Adrenal gland (tissue), 5 donors: ENCODE measurements at regions not wholly inside any gene's neighbourhood (a gene's known extent, or its start where the extent isn't known, plus 50 kb on each side); places are given as distances from the start of the nearest gene placed in this dataset.

Experiments
- POLR2A ChIP-seq, 2 donors: fragments of 450-650 bp; IDR thresholded peaks; one replicate each; pipeline ENCODE4 v1.6.1; 2017; ENCODE audit warnings: antibody characterized with exemption in 2 of 2, mild to moderate bottlenecking in 2 of 2, moderate library complexity in 1 of 2
- TF ChIP-seq, protein P1 (sequence below), 6 experiments: fragments of 450-650 bp in 4 of 6; fragments of 200-600 bp in 2 of 6; sonication (generic) in 1 of 6; IDR thresholded peaks; 1 replicate in 5 of 6; 2 replicates in 1 of 6; pipeline versions ENCODE4 v1.5.1 to v1.8.0; 2016 to 2021; ENCODE audit warnings: antibody characterized with exemption in 6 of 6, mild to moderate bottlenecking in 2 of 6, moderate library complexity in 1 of 6
- donor health status: DM: no; HTN: no; CAD: no.

DNA sequence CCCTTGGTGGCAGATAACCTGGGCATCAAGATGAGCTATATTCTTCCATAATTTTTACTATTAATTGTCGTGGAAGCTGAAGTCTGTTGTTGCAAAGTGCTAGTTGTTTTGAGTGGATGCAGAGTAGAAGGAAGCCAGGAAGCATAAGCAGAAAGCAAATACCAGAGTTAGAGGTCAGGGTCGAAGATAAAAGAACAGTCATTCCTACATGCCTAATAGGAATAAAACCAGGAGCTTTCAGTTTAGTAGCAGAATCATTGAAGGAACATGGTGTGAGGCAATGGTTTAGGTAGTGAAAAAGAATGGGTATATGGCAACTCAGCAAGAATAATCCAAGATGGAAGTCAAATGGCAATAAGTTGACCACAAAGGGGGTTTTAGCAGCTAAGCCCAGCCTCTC is 121.6 kb upstream of the FST start:
- TF ChIP-seq, protein P1, sequence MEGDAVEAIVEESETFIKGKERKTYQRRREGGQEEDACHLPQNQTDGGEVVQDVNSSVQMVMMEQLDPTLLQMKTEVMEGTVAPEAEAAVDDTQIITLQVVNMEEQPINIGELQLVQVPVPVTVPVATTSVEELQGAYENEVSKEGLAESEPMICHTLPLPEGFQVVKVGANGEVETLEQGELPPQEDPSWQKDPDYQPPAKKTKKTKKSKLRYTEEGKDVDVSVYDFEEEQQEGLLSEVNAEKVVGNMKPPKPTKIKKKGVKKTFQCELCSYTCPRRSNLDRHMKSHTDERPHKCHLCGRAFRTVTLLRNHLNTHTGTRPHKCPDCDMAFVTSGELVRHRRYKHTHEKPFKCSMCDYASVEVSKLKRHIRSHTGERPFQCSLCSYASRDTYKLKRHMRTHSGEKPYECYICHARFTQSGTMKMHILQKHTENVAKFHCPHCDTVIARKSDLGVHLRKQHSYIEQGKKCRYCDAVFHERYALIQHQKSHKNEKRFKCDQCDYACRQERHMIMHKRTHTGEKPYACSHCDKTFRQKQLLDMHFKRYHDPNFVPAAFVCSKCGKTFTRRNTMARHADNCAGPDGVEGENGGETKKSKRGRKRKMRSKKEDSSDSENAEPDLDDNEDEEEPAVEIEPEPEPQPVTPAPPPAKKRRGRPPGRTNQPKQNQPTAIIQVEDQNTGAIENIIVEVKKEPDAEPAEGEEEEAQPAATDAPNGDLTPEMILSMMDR (IDR thresholded peaks at IDR 0.05): no peak
- no peak for TF ChIP-seq POLR2A (IDR thresholded peaks at IDR 0.05)
